Esophagus muscularis mucosa (tissue), 4 donors: ENCODE measurements at regions not wholly inside any gene's neighbourhood (a gene's known extent, or its start where the extent isn't known, plus 50 kb on each side); places are given as distances from the start of the nearest gene placed in this dataset.
"Not testable (repeated sequence)": the region's sequence is repeated elsewhere in the genome, so short reads cannot be mapped to it uniquely, and the experiment has no call there.

Experiments
- DNase-seq: peaks from one replicate; pipeline ENCODE4 v3.0.0-alpha.2; 2017; ENCODE audit errors: extremely low spot score
- H3K27ac ChIP-seq, 4 donors: fragments of 200-600 bp; sonication (generic); replicated peaks in 1 of 4; 1 replicate in 3 of 4; 2 replicates in 1 of 4; pipeline ENCODE4 v1.5.1; 2016 to 2019; ENCODE audit warnings: mild to moderate bottlenecking in 1 of 4
- H3K27me3 ChIP-seq, 4 donors: fragments of 200-600 bp; sonication (generic); one replicate each; pipeline versions ENCODE4 v1.5.1 to v1.6.0; 2016 to 2019
- H3K36me3 ChIP-seq, 4 donors: fragments of 200-600 bp; sonication (generic); one replicate each; pipeline ENCODE4 v1.5.1; 2016 to 2019
- H3K4me1 ChIP-seq, 4 donors: fragments of 200-600 bp; sonication (generic); one replicate each; pipeline ENCODE4 v1.5.1; 2016 to 2019
- H3K4me3 ChIP-seq, 4 donors: fragments of 200-600 bp; sonication (generic); 1 replicate in 2 of 4; 2 replicates in 2 of 4; pipeline ENCODE4 v1.5.1; 2016 to 2019; ENCODE audit warnings: mild to moderate bottlenecking in 4 of 4, moderate library complexity in 1 of 4
- H3K9me3 ChIP-seq, 4 donors: fragments of 200-600 bp; sonication (generic); 1 replicate in 3 of 4; 2 replicates in 1 of 4; pipeline ENCODE4 v1.5.1; 2016 to 2019
- EP300 ChIP-seq: sonication (generic); formaldehyde crosslinking; IDR thresholded peaks from one replicate; pipeline ENCODE4 v1.6.1; 2017; ENCODE audit warnings: antibody characterized with exemption
- POLR2A ChIP-seq: fragments of 450-650 bp; IDR thresholded peaks from one replicate; pipeline ENCODE4 v1.6.1; 2017; ENCODE audit warnings: antibody characterized with exemption, moderate library complexity, mild to moderate bottlenecking, low read depth
- POLR2AphosphoS5 ChIP-seq, 2 donors: sonication (generic); formaldehyde crosslinking; IDR thresholded peaks; one replicate each; pipeline ENCODE4 v1.6.1; 2017; ENCODE audit warnings: antibody characterized with exemption in 2 of 2
- WGBS: methylation state at CpG from one replicate; pipeline ENCODE4 v1.1.5; 2018; 5-methylcytosine and 5-hydroxymethylcytosine counted together
- intact Hi-C: fragments of 100-400 bp; cut with DNase I; formaldehyde crosslinking; loops from one replicate; pipeline ENCODE4 v1.15.1; 2023
- TF ChIP-seq, protein P1 (sequence below), 3 experiments: fragments of 200-600 bp in 2 of 3; fragments of 450-650 bp in 1 of 3; sonication (generic) in 2 of 3; IDR thresholded peaks; one replicate each; pipeline ENCODE4 v1.5.1; 2017 to 2019; ENCODE audit warnings: antibody characterized with exemption in 3 of 3, mild to moderate bottlenecking in 2 of 3, moderate library complexity in 1 of 3

DNA sequence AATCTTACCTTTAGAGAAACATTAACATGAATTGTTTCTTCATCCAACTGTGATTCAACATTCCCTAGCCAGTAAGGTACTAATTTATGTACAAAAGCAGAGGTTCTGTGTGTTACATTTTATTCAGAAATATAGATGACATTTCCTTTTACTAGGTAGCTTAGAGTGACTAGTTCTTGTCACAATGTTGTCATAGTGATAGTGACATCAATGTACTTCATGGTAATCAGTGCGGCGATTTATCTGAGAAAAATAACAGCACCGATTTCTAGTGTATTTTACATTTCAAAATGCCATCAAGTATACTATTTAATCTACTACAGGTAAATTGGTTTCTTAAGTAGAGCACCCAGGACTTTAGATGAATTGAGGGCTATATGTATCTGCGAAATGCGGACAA is 72.1 kb upstream of the DGKB start:
- H3K27ac ChIP-seq = no peak overlapping the region
- TF ChIP-seq POLR2AphosphoS5 (IDR thresholded peaks at IDR 0.05) (no peak), POLR2A (no peak), EP300 (no peak)
- TF ChIP-seq, protein P1, sequence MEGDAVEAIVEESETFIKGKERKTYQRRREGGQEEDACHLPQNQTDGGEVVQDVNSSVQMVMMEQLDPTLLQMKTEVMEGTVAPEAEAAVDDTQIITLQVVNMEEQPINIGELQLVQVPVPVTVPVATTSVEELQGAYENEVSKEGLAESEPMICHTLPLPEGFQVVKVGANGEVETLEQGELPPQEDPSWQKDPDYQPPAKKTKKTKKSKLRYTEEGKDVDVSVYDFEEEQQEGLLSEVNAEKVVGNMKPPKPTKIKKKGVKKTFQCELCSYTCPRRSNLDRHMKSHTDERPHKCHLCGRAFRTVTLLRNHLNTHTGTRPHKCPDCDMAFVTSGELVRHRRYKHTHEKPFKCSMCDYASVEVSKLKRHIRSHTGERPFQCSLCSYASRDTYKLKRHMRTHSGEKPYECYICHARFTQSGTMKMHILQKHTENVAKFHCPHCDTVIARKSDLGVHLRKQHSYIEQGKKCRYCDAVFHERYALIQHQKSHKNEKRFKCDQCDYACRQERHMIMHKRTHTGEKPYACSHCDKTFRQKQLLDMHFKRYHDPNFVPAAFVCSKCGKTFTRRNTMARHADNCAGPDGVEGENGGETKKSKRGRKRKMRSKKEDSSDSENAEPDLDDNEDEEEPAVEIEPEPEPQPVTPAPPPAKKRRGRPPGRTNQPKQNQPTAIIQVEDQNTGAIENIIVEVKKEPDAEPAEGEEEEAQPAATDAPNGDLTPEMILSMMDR (IDR thresholded peaks at IDR 0.05) = no peak
- peaks cover 0 to 6% (median 0%) of the 10 kb centered on the region in 4 donors for H3K4me1 ChIP-seq
- no peak overlapping the region for H3K4me3 ChIP-seq
- WGBS = 94% methylated on average over 5 of the region's 5 CpGs
- no peaks in the 10 kb centered on the region for H3K27me3 ChIP-seq
- H3K36me3 ChIP-seq = no peaks in the 10 kb centered on the region
- no peak for DNase-seq
- intact Hi-C loops = no loop called here
- H3K9me3 ChIP-seq = no peaks in the 10 kb centered on the region

GRCh38 chr7:14973712-14974428 is 71.3 kb upstream of the DGKB start:
- no peak for DNase-seq
- H3K4me1 ChIP-seq = peaks cover 0 to 6% (median 0%) of the 10 kb centered on the region in 4 donors
- WGBS = 83% methylated on average over 3 of the region's 3 CpGs
- H3K27ac ChIP-seq = no peak overlapping the region
- TF ChIP-seq POLR2A = no peak
- TF ChIP-seq POLR2AphosphoS5 (IDR thresholded peaks at IDR 0.05) = no peak
- TF ChIP-seq, protein P1 (IDR thresholded peaks at IDR 0.05) = no peak
- no peak overlapping the region for H3K4me3 ChIP-seq
- no peaks in the 10 kb centered on the region for H3K36me3 ChIP-seq
- intact Hi-C loops = no loop called here
- no peaks in the 10 kb centered on the region for H3K9me3 ChIP-seq
- no peaks in the 10 kb centered on the region for H3K27me3 ChIP-seq

GRCh38 chr7:14971678-14972077 is 69.1 kb upstream of the DGKB start:
- H3K27me3 ChIP-seq, intact Hi-C loops, H3K4me3 ChIP-seq, H3K9me3 ChIP-seq, H3K27ac ChIP-seq, DNase-seq, H3K4me1 ChIP-seq, H3K36me3 ChIP-seq: not testable (repeated sequence)
- 69% methylated on average over 4 of the region's 4 CpGs for WGBS

- intact Hi-C loops, H3K4me1 ChIP-seq, H3K36me3 ChIP-seq, H3K27me3 ChIP-seq, H3K27ac ChIP-seq, DNase-seq, H3K9me3 ChIP-seq, H3K4me3 ChIP-seq: not testable (repeated sequence)
- WGBS = 94% methylated on average over 8 of the region's 8 CpGs
Observed at GRCh38 chr7:14967376-14967775, 64.8 kb upstream of the DGKB start.

GRCh38 chr7:14962778-14963177 is 60.2 kb upstream of the DGKB start:
- TF ChIP-seq, protein P1 (IDR thresholded peaks at IDR 0.05) = no peak
- TF ChIP-seq EP300 = no peak
- TF ChIP-seq POLR2A = no peak
- TF ChIP-seq POLR2AphosphoS5 (IDR thresholded peaks at IDR 0.05) = no peak
- 52% methylated on average over 2 of the region's 2 CpGs for WGBS
- H3K27ac ChIP-seq = no peak overlapping the region
- peaks cover 0 to 5% (median 0%) of the 10 kb centered on the region in 4 donors for H3K4me1 ChIP-seq
- H3K4me3 ChIP-seq = peak overlapping the region; percentile 11 to 38 (median 21)
- H3K27me3 ChIP-seq = no peaks in the 10 kb centered on the region
- intact Hi-C loops = no loop called here
- no peak for DNase-seq
- H3K9me3 ChIP-seq = no peaks in the 10 kb centered on the region
- no peaks in the 10 kb centered on the region for H3K36me3 ChIP-seq

GRCh38 chr7:14960721-14961120 is 58.2 kb upstream of the DGKB start:
- Histone ChIP-seq H3K9me3 (no peaks in the 10 kb centered on the region), H3K36me3 (no peaks in the 10 kb centered on the region), H3K27me3 (no peaks in the 10 kb centered on the region), H3K27ac (no peak overlapping the region), H3K4me3 (no peak overlapping the region), H3K4me1 (no peaks in the 10 kb centered on the region)
- intact Hi-C loops = no loop called here
- WGBS = 55% methylated on average over 3 of the region's 3 CpGs
- no peak for DNase-seq
- TF ChIP-seq, protein P1 (IDR thresholded peaks at IDR 0.05) = no peak
- TF ChIP-seq EP300 (no peak), POLR2A (no peak), POLR2AphosphoS5 (IDR thresholded peaks at IDR 0.05) (no peak)
